Muscle layer of colon (tissue), 2 donors: ENCODE measurements at regions not wholly inside any gene's neighbourhood (a gene's known extent, or its start where the extent isn't known, plus 50 kb on each side); places are given as distances from the start of the nearest gene placed in this dataset.

Source experiments
- H3K27ac ChIP-seq: one replicate; pipeline ENCODE4 v1.7.0; 2013; ENCODE audit warnings: low read depth, mild to moderate bottlenecking, low read length, moderate library complexity
- H3K27me3 ChIP-seq, 2 donors: one replicate each; pipeline ENCODE4 v1.7.0; 2013; ENCODE audit warnings: low read length in 2 of 2, mild to moderate bottlenecking in 2 of 2; ENCODE audit not compliant: insufficient read depth in 2 of 2, control insufficient read depth in 1 of 2
- H3K36me3 ChIP-seq: one replicate; pipeline ENCODE4 v1.7.0; 2013; ENCODE audit warnings: mild to moderate bottlenecking, low read length; ENCODE audit not compliant: insufficient read depth
- H3K4me1 ChIP-seq: one replicate; pipeline ENCODE4 v1.7.0; 2013; ENCODE audit warnings: mild to moderate bottlenecking, low read length; ENCODE audit not compliant: insufficient read depth
- H3K4me3 ChIP-seq, 2 donors: one replicate each; pipeline ENCODE4 v1.7.0; 2013; ENCODE audit warnings: low read length in 2 of 2, low read depth in 1 of 2, mild to moderate bottlenecking in 1 of 2, moderate library complexity in 1 of 2
- H3K9ac ChIP-seq: one replicate; pipeline ENCODE4 v1.7.0; 2013; ENCODE audit warnings: low read length
- H3K9me3 ChIP-seq: one replicate; pipeline ENCODE4 v1.7.0; 2013; ENCODE audit warnings: mild to moderate bottlenecking, low read length
- donor health status: abdominal sarcoma.
- donor health status: Adenocarcinoma of cecum.

DNA sequence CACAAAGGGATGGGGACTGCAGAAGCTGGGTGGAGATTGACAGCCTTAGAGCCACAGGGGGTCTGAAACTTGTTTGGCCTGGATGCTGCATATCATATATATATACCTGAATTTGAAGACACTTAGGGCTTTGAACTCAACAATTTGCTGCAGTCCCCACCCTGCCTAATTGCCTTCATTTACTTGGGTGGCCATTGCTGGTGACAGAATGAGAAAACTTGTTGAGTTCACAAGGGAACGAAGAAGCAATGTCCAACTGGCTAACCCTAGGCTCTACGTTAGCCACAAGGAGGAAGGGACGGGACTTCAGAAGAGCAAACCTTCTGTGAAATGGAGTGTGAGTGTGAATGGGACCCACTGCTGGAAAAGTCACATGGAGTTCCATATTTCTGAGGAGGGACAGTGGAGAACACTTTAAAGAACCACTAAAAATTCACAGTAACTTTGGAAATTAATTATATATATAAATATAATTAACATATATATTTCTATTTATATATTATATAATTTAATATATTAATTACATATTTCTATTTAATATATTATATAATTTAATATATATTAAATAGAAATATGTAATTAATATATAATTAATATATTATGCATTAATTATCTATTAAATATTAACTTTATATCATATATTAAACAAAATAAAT lies 215.3 kb upstream of the SOX9 start:
- H3K27me3 ChIP-seq: no peaks in the 10 kb centered on the region
- H3K36me3 ChIP-seq: no peaks in the 10 kb centered on the region
- H3K4me1 ChIP-seq: no peaks in the 10 kb centered on the region
- no peak overlapping the region for H3K9ac ChIP-seq
- no peak overlapping the region for H3K27ac ChIP-seq
- H3K9me3 ChIP-seq: no peaks in the 10 kb centered on the region
- H3K4me3 ChIP-seq: no peak overlapping the region

DNA sequence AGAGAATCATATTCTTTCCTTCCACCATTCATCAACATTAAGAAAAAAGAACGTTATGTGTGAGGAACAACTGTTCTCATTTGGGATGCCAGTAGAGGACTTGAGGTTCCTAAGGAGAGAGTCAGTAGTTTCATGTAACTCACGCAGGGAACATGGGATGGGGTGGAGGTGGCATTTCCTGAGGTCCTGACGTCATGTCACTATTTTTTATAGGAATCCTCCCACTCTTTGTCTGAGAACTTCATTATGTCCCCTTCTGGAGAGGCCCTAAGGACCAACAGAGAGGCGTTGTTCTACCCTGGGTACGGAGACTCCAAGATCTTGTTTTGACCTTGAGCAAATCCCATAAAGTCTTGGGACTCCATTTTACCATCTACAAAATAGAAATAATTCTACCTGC lies 211.7 kb upstream of the SOX9 start:
- Histone ChIP-seq H3K27me3 (no peaks in the 10 kb centered on the region), H3K4me3 (no peak overlapping the region), H3K9me3 (no peaks in the 10 kb centered on the region), H3K9ac (no peak overlapping the region), H3K4me1 (no peaks in the 10 kb centered on the region), H3K27ac (no peak overlapping the region), H3K36me3 (no peaks in the 10 kb centered on the region)

DNA sequence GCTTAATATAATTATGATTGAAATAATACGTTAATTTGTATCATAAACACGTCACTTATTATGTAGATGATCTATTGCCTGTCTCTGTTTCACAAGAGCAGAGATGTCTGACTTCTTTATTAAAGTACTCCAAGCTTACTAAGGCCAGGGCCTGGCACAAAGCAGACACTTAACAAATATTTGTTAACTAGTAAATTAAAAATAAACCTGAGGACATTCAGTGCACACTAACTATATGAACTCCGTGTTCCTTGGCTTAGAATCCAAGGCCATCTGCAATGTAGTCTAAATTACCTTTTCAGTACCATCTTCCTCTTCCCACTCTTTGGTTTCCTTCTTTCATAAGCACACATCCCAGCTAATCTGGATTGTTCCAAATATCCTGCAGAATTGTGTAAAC lies 210.8 kb upstream of the SOX9 start:
- H3K4me1 ChIP-seq: no peaks in the 10 kb centered on the region
- no peak overlapping the region for H3K27ac ChIP-seq
- H3K27me3 ChIP-seq: no peaks in the 10 kb centered on the region
- H3K36me3 ChIP-seq: no peaks in the 10 kb centered on the region
- no peak overlapping the region for H3K4me3 ChIP-seq
- H3K9ac ChIP-seq: no peak overlapping the region
- H3K9me3 ChIP-seq: no peaks in the 10 kb centered on the region

DNA sequence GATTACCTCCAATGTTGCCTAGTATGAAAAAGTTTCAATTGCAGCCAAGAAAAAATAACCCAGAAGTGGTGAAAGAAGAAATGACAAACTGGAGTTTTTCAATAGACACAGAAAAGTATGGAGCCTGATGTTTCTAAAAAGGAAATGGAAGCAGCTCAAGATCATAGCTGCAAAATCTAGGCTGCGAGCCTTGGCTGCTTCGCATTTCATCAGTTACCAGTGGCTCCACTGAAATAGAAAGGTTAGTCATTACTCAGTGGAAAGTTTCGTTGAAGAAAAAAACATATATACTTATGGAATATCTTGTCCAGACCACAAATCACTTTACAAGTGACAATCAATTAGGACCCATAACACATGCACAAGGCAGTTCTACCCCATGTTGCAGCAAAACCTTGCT lies 206.8 kb upstream of the SOX9 start:
- Histone ChIP-seq H3K36me3 (no peaks in the 10 kb centered on the region), H3K9ac (no peak overlapping the region), H3K4me1 (no peaks in the 10 kb centered on the region), H3K27ac (no peak overlapping the region), H3K27me3 (no peaks in the 10 kb centered on the region), H3K9me3 (no peaks in the 10 kb centered on the region), H3K4me3 (no peak overlapping the region)

DNA sequence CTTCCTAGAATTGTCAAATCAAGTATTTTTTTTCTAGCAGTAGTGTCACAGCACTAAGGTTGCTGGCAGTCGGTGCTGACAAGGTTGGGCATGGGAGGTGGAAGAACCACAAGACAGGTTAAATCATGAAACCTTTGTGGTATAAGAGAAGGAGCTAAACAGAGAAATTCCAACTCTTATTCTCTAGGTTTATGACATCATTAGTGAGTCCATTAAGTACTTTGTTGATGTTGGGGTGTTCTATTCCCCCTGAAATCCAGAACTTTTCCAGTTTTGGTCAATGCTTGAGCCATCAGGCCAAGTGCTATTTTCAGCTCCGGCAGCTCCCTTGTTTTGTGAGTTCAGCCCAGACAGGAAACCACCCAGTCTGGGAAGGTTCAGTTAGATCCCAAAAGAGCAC lies 206.0 kb upstream of the SOX9 start:
- H3K36me3 ChIP-seq: no peaks in the 10 kb centered on the region
- no peak overlapping the region for H3K4me3 ChIP-seq
- H3K27ac ChIP-seq: no peak overlapping the region
- no peaks in the 10 kb centered on the region for H3K9me3 ChIP-seq
- no peak overlapping the region for H3K9ac ChIP-seq
- no peaks in the 10 kb centered on the region for H3K4me1 ChIP-seq
- no peaks in the 10 kb centered on the region for H3K27me3 ChIP-seq

DNA sequence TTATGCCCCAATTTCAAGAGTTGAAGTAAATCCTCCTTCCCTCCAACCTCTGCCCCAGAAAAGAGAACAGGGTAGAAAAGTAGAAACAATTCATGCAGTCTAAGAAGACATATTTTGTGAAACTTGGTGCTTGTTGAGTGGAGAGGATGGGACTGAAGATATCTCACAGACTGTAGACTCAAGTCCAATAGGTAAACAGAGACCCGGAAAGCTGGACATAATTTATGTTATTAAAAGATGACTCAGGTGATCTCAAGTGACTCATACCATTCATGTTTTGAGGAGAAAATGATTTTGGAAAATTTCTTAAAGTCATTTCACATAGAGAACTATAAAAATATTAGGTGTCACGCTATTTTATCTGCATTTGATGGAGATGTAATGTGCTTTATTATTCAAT lies 203.1 kb upstream of the SOX9 start:
- H3K4me3 ChIP-seq: no peak overlapping the region
- H3K9ac ChIP-seq: no peak overlapping the region
- H3K27ac ChIP-seq: no peak overlapping the region
- H3K27me3 ChIP-seq: no peaks in the 10 kb centered on the region
- no peaks in the 10 kb centered on the region for H3K4me1 ChIP-seq
- H3K9me3 ChIP-seq: no peaks in the 10 kb centered on the region
- no peaks in the 10 kb centered on the region for H3K36me3 ChIP-seq

DNA sequence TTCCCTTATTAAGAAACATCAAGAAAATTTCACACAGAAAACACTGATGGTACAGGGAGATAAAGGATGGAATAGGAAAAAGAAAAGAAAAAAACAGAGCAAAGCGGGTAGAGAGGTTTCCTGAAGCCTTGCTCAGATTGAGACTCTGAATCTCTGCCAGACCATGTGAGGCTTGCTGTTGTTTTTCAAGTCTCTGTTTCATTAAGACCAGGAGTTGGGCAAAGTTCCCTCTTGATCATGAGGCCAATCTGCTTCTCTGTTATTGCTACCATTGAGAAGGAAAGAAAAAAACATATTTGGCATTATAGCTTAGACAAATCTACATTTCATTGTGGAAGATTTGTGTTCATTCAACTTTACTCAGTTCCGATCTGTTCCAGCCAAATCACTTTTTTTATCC lies 201.6 kb upstream of the SOX9 start:
- no peak overlapping the region for H3K27ac ChIP-seq
- H3K9me3 ChIP-seq: no peaks in the 10 kb centered on the region
- no peaks in the 10 kb centered on the region for H3K4me1 ChIP-seq
- no peaks in the 10 kb centered on the region for H3K36me3 ChIP-seq
- no peak overlapping the region for H3K4me3 ChIP-seq
- H3K9ac ChIP-seq: no peak overlapping the region
- H3K27me3 ChIP-seq: no peaks in the 10 kb centered on the region

DNA sequence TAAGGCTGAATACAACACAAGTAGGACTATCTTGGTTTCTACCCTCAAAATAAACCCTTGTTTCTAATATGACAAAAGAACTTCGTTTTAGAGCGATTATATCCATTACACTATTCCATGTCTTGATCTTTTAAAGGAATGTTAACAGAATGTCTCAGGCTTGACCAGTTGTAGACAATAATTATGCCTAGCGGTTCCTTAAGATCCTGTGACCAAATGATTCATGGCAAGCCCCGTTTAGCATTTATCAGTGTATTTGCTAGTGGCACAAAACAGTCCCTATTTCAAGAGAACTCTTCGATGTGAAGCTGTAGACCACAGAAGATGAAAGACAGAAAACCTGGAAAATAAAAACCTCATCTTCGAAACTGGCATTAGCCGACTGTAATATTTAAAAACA lies 200.9 kb upstream of the SOX9 start:
- no peaks in the 10 kb centered on the region for H3K9me3 ChIP-seq
- H3K4me3 ChIP-seq: no peak overlapping the region
- H3K27ac ChIP-seq: no peak overlapping the region
- H3K36me3 ChIP-seq: no peaks in the 10 kb centered on the region
- no peaks in the 10 kb centered on the region for H3K27me3 ChIP-seq
- no peak overlapping the region for H3K9ac ChIP-seq
- H3K4me1 ChIP-seq: no peaks in the 10 kb centered on the region

DNA sequence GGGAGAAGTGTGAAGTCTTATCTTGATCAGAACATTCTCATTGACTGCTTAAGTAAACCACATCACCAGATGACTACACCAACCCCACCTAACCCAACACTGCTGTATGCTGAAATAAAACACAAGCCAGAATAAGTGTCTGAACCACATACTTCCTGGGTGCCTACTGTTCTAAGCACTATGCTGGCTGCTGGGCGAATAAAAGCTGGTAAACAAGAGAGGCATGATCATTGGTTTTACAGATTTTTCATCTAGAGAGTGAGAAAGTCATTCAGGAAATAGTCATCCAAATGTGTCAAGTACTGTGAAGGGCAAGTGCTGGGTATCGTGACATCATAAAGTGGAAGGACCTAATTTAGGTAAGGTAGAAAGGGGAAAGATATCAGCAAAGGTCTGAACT lies 199.0 kb upstream of the SOX9 start:
- Histone ChIP-seq H3K27me3 (no peaks in the 10 kb centered on the region), H3K4me1 (no peaks in the 10 kb centered on the region), H3K9ac (no peak overlapping the region), H3K36me3 (no peaks in the 10 kb centered on the region), H3K9me3 (no peaks in the 10 kb centered on the region), H3K27ac (no peak overlapping the region), H3K4me3 (no peak overlapping the region)

DNA sequence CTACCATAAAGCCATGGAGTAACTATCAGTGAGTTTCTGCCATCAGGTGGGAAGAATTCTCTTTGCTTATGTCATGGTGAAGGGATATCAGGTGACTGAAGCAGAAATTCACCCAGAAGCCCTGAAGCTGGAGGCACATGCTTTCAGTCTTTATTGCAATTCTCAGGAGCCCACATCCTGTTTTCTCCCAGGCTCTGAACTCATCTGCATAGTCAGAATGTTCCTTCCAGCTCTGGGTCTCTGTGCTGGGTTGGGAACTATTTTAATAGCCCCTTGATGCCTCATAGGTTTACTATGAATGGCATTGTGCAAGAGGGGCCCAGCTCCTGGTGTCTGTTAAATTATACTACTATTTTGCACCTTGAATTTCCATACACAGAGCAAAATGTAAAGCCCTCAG lies 198.4 kb upstream of the SOX9 start:
- Histone ChIP-seq H3K27ac (no peak overlapping the region), H3K4me1 (no peaks in the 10 kb centered on the region), H3K9me3 (no peaks in the 10 kb centered on the region), H3K9ac (no peak overlapping the region), H3K36me3 (no peaks in the 10 kb centered on the region), H3K4me3 (no peak overlapping the region), H3K27me3 (no peaks in the 10 kb centered on the region)

DNA sequence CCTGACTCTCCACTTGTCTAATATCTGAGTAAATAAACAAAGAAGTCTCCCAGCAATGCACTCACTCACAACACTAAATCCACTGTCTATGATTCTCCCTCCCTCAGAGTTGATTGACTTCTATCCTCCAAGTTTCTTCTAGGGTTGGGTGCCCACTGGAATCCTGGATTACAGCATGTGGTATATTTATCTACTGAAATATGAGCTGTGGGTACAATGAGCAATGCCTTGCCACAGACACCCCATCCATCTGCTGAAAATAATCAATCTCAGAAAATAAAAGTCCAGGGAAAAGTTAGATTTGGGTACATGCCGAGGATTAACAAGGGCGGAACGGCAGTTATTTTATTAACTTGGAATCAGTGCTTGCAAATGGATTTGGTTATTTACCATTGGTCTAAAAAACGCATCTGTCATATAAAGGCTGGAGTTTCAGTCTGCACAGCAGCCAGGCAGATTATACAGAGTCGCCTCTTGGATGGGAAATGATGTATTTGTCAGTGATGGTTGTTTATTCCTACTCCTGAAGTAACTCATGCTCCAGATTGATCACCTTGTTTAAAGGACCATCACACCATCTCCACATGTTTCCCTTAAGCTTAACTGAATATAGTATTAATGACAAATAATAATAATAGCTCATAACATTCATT lies 193.9 kb upstream of the SOX9 start:
- Histone ChIP-seq H3K27ac (no peak overlapping the region), H3K4me3 (no peak overlapping the region), H3K4me1 (no peaks in the 10 kb centered on the region), H3K36me3 (no peaks in the 10 kb centered on the region), H3K9ac (no peak overlapping the region), H3K27me3 (no peaks in the 10 kb centered on the region), H3K9me3 (no peaks in the 10 kb centered on the region)

DNA sequence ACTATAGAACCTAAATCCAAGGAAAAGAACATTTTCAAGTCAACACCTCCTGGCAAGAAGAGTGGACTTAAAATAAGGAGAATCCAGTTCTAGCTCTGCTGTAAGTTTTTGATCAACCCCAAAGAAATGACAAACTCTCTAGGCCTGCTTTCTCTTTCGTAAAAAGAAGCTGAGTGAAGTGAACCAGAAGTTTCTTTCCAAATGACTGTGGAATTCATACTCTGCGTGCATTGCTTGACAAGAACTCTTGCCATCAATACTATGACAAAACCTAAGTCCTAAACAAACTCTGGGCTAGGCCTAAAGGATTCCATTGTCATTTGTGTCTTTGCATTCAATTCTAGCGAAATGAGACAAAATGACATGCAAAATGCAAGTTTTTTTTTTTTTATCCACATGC lies 187.5 kb upstream of the SOX9 start:
- no peaks in the 10 kb centered on the region for H3K27me3 ChIP-seq

More for the DNA sequence above, 187.5 kb upstream of the SOX9 start:
- no peaks in the 10 kb centered on the region for H3K4me1 ChIP-seq
- no peak overlapping the region for H3K27ac ChIP-seq
- no peaks in the 10 kb centered on the region for H3K36me3 ChIP-seq
- no peak overlapping the region for H3K9ac ChIP-seq
- no peak overlapping the region for H3K4me3 ChIP-seq
- no peaks in the 10 kb centered on the region for H3K9me3 ChIP-seq
